ENCODE measurements at regions not wholly inside any gene's neighbourhood (a gene's known extent, or its start where the extent isn't known, plus 50 kb on each side); places are given as distances from the start of the nearest gene placed in this dataset.

GRCh38 chr6:156280065-156280464, 497.1 kb upstream of the ARID1B start:
- H3K4me1 ChIP-seq (ENCODE audit: control insufficient read depth in 2 of 2, insufficient read depth in 2 of 2, low read length in 2 of 2), result no peaks in the 10 kb centered on the region
- no peaks in the 10 kb centered on the region for H3K36me3 ChIP-seq (ENCODE audit: control insufficient read depth in 2 of 2, insufficient read depth in 2 of 2, low read length in 2 of 2)
- H3K27me3 ChIP-seq (ENCODE audit: control insufficient read depth in 2 of 2, insufficient read depth in 2 of 2, low read length in 2 of 2), result no peaks in the 10 kb centered on the region
- no peak overlapping the region for H3K9ac ChIP-seq (ENCODE audit: low read depth in 1 of 2, low read length in 2 of 2)
- H3K27ac ChIP-seq (ENCODE audit: low read depth in 2 of 2, low read length in 2 of 2), result peak overlapping the region in 1 of 2 donors; percentile 65
- no peak overlapping the region for H3K4me3 ChIP-seq (ENCODE audit: low read length in 2 of 2)
- H3K9me3 ChIP-seq (ENCODE audit: control insufficient read depth in 2 of 2, low read length in 2 of 2), result no peaks in the 10 kb centered on the region

GRCh38 chr6:156279261-156279969, 497.8 kb upstream of the ARID1B start:
- Histone ChIP-seq H3K36me3 (ENCODE audit: control insufficient read depth in 2 of 2, insufficient read depth in 2 of 2, low read length in 2 of 2) (no peaks in the 10 kb centered on the region), H3K4me1 (ENCODE audit: control insufficient read depth in 2 of 2, insufficient read depth in 2 of 2, low read length in 2 of 2) (no peaks in the 10 kb centered on the region), H3K4me3 (ENCODE audit: low read length in 2 of 2) (no peak overlapping the region), H3K27ac (ENCODE audit: low read depth in 2 of 2, low read length in 2 of 2) (peak overlapping the region in 1 of 2 donors; percentile 65), H3K9me3 (ENCODE audit: control insufficient read depth in 2 of 2, low read length in 2 of 2) (no peaks in the 10 kb centered on the region), H3K27me3 (ENCODE audit: control insufficient read depth in 2 of 2, insufficient read depth in 2 of 2, low read length in 2 of 2) (no peaks in the 10 kb centered on the region), H3K9ac (ENCODE audit: low read depth in 1 of 2, low read length in 2 of 2) (no peak overlapping the region)

DNA sequence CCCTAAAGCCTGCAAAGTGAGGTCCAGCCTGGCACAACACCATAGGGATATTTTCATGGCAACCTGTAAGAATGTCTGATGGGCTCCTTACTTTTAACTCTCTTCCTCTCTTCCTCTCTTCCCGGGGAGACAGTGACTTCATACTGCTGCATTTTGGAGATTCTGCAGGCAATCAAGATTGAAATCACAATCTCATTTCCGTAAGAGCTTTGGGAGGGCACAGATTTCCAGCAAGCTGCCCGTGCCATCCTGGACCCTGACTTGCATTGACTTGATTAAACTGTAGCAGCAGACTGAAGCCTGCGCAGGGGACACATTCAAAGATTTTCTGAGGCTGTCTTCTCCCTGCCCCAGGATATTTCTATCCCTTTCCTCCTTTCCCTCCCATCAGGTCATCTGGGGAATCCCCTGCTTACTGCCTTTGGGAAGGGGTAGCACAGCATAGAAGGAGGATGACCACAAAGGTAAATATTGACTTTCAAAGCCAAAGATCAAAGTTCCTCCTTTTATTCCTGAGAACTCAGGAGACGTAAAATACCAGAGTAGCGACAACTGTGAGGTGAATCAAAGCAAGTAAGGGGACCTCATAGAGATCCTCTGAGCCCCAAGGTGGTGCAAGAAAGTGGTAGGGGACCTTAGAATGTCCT, 504.0 kb upstream of the ARID1B start:
- no peaks in the 10 kb centered on the region for H3K9me3 ChIP-seq (ENCODE audit: control insufficient read depth in 2 of 2, low read length in 2 of 2)
- H3K27ac ChIP-seq (ENCODE audit: low read depth in 2 of 2, low read length in 2 of 2), result no peak overlapping the region
- H3K9ac ChIP-seq (ENCODE audit: low read depth in 1 of 2, low read length in 2 of 2), result no peak overlapping the region
- H3K4me1 ChIP-seq (ENCODE audit: control insufficient read depth in 2 of 2, insufficient read depth in 2 of 2, low read length in 2 of 2), result no peaks in the 10 kb centered on the region
- no peak overlapping the region for H3K4me3 ChIP-seq (ENCODE audit: low read length in 2 of 2)
- H3K27me3 ChIP-seq (ENCODE audit: control insufficient read depth in 2 of 2, insufficient read depth in 2 of 2, low read length in 2 of 2), result no peaks in the 10 kb centered on the region
- no peaks in the 10 kb centered on the region for H3K36me3 ChIP-seq (ENCODE audit: control insufficient read depth in 2 of 2, insufficient read depth in 2 of 2, low read length in 2 of 2)

GRCh38 chr6:156269751-156270369, 507.3 kb upstream of the ARID1B start:
- H3K27me3 ChIP-seq (ENCODE audit: control insufficient read depth in 2 of 2, insufficient read depth in 2 of 2, low read length in 2 of 2), result no peaks in the 10 kb centered on the region
- H3K36me3 ChIP-seq (ENCODE audit: control insufficient read depth in 2 of 2, insufficient read depth in 2 of 2, low read length in 2 of 2), result no peaks in the 10 kb centered on the region
- H3K4me3 ChIP-seq (ENCODE audit: low read length in 2 of 2), result no peak overlapping the region
- H3K9me3 ChIP-seq (ENCODE audit: control insufficient read depth in 2 of 2, low read length in 2 of 2), result no peaks in the 10 kb centered on the region
- no peak overlapping the region for H3K27ac ChIP-seq (ENCODE audit: low read depth in 2 of 2, low read length in 2 of 2)
- H3K4me1 ChIP-seq (ENCODE audit: control insufficient read depth in 2 of 2, insufficient read depth in 2 of 2, low read length in 2 of 2), result no peaks in the 10 kb centered on the region
- no peak overlapping the region for H3K9ac ChIP-seq (ENCODE audit: low read depth in 1 of 2, low read length in 2 of 2)

GRCh38 chr6:156268849-156269248, 508.3 kb upstream of the ARID1B start:
- H3K4me1 ChIP-seq (ENCODE audit: control insufficient read depth in 2 of 2, insufficient read depth in 2 of 2, low read length in 2 of 2), result no peaks in the 10 kb centered on the region
- H3K4me3 ChIP-seq (ENCODE audit: low read length in 2 of 2), result no peak overlapping the region

GRCh38 chr6:156262014-156262413, 515.2 kb upstream of the ARID1B start:
- no peaks in the 10 kb centered on the region for H3K27me3 ChIP-seq (ENCODE audit: control insufficient read depth in 2 of 2, insufficient read depth in 2 of 2, low read length in 2 of 2)

More at GRCh38 chr6:156268849-156269248, 508.3 kb upstream of the ARID1B start:
- H3K27me3 ChIP-seq (ENCODE audit: control insufficient read depth in 2 of 2, insufficient read depth in 2 of 2, low read length in 2 of 2), result no peaks in the 10 kb centered on the region
- H3K36me3 ChIP-seq (ENCODE audit: control insufficient read depth in 2 of 2, insufficient read depth in 2 of 2, low read length in 2 of 2), result no peaks in the 10 kb centered on the region
- H3K9ac ChIP-seq (ENCODE audit: low read depth in 1 of 2, low read length in 2 of 2), result no peak overlapping the region
- no peaks in the 10 kb centered on the region for H3K9me3 ChIP-seq (ENCODE audit: control insufficient read depth in 2 of 2, low read length in 2 of 2)
- no peak overlapping the region for H3K27ac ChIP-seq (ENCODE audit: low read depth in 2 of 2, low read length in 2 of 2)

GRCh38 chr6:156260815-156261214, 516.4 kb upstream of the ARID1B start:
- H3K9me3 ChIP-seq (ENCODE audit: control insufficient read depth in 2 of 2, low read length in 2 of 2), result no peaks in the 10 kb centered on the region
- no peak overlapping the region for H3K27ac ChIP-seq (ENCODE audit: low read depth in 2 of 2, low read length in 2 of 2)
- no peak overlapping the region for H3K9ac ChIP-seq (ENCODE audit: low read depth in 1 of 2, low read length in 2 of 2)
- no peaks in the 10 kb centered on the region for H3K36me3 ChIP-seq (ENCODE audit: control insufficient read depth in 2 of 2, insufficient read depth in 2 of 2, low read length in 2 of 2)
- H3K27me3 ChIP-seq (ENCODE audit: control insufficient read depth in 2 of 2, insufficient read depth in 2 of 2, low read length in 2 of 2), result no peaks in the 10 kb centered on the region
- H3K4me1 ChIP-seq (ENCODE audit: control insufficient read depth in 2 of 2, insufficient read depth in 2 of 2, low read length in 2 of 2), result no peaks in the 10 kb centered on the region
- H3K4me3 ChIP-seq (ENCODE audit: low read length in 2 of 2), result no peak overlapping the region

More at GRCh38 chr6:156262014-156262413, 515.2 kb upstream of the ARID1B start:
- H3K27ac ChIP-seq (ENCODE audit: low read depth in 2 of 2, low read length in 2 of 2), result no peak overlapping the region
- H3K4me1 ChIP-seq (ENCODE audit: control insufficient read depth in 2 of 2, insufficient read depth in 2 of 2, low read length in 2 of 2), result no peaks in the 10 kb centered on the region
- H3K9me3 ChIP-seq (ENCODE audit: control insufficient read depth in 2 of 2, low read length in 2 of 2), result no peaks in the 10 kb centered on the region
- H3K9ac ChIP-seq (ENCODE audit: low read depth in 1 of 2, low read length in 2 of 2), result no peak overlapping the region
- H3K4me3 ChIP-seq (ENCODE audit: low read length in 2 of 2), result no peak overlapping the region
- no peaks in the 10 kb centered on the region for H3K36me3 ChIP-seq (ENCODE audit: control insufficient read depth in 2 of 2, insufficient read depth in 2 of 2, low read length in 2 of 2)

GRCh38 chr6:156258981-156259380, 518.2 kb upstream of the ARID1B start:
- Histone ChIP-seq H3K9me3 (ENCODE audit: control insufficient read depth in 2 of 2, low read length in 2 of 2) (no peaks in the 10 kb centered on the region), H3K4me3 (ENCODE audit: low read length in 2 of 2) (no peak overlapping the region), H3K27ac (ENCODE audit: low read depth in 2 of 2, low read length in 2 of 2) (no peak overlapping the region), H3K27me3 (ENCODE audit: control insufficient read depth in 2 of 2, insufficient read depth in 2 of 2, low read length in 2 of 2) (no peaks in the 10 kb centered on the region), H3K36me3 (ENCODE audit: control insufficient read depth in 2 of 2, insufficient read depth in 2 of 2, low read length in 2 of 2) (no peaks in the 10 kb centered on the region), H3K4me1 (ENCODE audit: control insufficient read depth in 2 of 2, insufficient read depth in 2 of 2, low read length in 2 of 2) (no peaks in the 10 kb centered on the region), H3K9ac (ENCODE audit: low read depth in 1 of 2, low read length in 2 of 2) (no peak overlapping the region)

DNA sequence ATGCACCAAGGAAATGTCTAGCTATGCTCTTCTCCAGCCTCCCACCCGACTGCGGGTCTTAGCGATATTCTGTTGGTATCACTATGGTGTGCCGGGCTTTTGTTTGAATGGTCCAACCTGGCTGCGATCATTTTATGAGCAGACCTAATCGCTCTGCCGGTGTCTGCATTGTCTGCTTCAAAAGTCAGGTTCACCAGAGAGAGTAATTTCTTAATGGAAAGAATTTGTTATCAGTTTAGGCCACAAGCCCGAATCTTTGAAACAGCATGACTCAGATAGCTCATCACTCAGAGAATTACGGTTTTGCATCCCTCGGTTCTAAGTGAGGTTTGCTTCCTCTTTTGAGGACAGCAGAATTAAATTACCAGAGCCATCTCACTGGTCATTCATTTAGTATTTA, 521.0 kb upstream of the ARID1B start:
- Histone ChIP-seq H3K9me3 (ENCODE audit: control insufficient read depth in 2 of 2, low read length in 2 of 2) (no peaks in the 10 kb centered on the region), H3K27ac (ENCODE audit: low read depth in 2 of 2, low read length in 2 of 2) (no peak overlapping the region), H3K36me3 (ENCODE audit: control insufficient read depth in 2 of 2, insufficient read depth in 2 of 2, low read length in 2 of 2) (no peaks in the 10 kb centered on the region), H3K27me3 (ENCODE audit: control insufficient read depth in 2 of 2, insufficient read depth in 2 of 2, low read length in 2 of 2) (no peaks in the 10 kb centered on the region), H3K4me3 (ENCODE audit: low read length in 2 of 2) (no peak overlapping the region), H3K4me1 (ENCODE audit: control insufficient read depth in 2 of 2, insufficient read depth in 2 of 2, low read length in 2 of 2) (no peaks in the 10 kb centered on the region), H3K9ac (ENCODE audit: low read depth in 1 of 2, low read length in 2 of 2) (no peak overlapping the region)

DNA sequence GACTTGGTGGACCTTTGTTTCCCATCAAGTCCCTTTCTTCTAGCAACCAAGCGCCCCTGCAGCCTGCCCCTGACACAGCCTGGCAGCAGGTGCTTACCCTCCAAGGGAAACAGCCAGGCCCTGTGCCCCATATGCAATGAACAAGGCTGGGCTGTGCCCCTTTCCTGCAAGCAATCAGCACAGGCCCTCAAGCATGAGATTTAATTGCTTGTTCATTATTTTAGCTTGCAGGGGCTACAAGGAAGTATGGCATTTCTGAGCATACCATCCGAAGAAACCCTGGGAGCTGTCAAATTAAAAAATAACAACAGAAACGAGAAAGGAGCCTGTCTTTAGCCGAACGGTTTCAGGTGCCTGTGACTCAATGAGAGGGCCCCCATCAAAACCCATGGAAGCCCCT, 522.9 kb upstream of the ARID1B start:
- Histone ChIP-seq H3K36me3 (ENCODE audit: control insufficient read depth in 2 of 2, insufficient read depth in 2 of 2, low read length in 2 of 2) (no peaks in the 10 kb centered on the region), H3K27ac (ENCODE audit: low read depth in 2 of 2, low read length in 2 of 2) (no peak overlapping the region), H3K27me3 (ENCODE audit: control insufficient read depth in 2 of 2, insufficient read depth in 2 of 2, low read length in 2 of 2) (no peaks in the 10 kb centered on the region), H3K4me3 (ENCODE audit: low read length in 2 of 2) (no peak overlapping the region), H3K9ac (ENCODE audit: low read depth in 1 of 2, low read length in 2 of 2) (no peak overlapping the region), H3K4me1 (ENCODE audit: control insufficient read depth in 2 of 2, insufficient read depth in 2 of 2, low read length in 2 of 2) (no peaks in the 10 kb centered on the region), H3K9me3 (ENCODE audit: control insufficient read depth in 2 of 2, low read length in 2 of 2) (no peaks in the 10 kb centered on the region)

Data from mucosa of rectum (tissue), 2 donors.